ENCODE measurements at regions not wholly inside any gene's neighbourhood (a gene's known extent, or its start where the extent isn't known, plus 50 kb on each side); places are given as distances from the start of the nearest gene placed in this dataset.

DNA sequence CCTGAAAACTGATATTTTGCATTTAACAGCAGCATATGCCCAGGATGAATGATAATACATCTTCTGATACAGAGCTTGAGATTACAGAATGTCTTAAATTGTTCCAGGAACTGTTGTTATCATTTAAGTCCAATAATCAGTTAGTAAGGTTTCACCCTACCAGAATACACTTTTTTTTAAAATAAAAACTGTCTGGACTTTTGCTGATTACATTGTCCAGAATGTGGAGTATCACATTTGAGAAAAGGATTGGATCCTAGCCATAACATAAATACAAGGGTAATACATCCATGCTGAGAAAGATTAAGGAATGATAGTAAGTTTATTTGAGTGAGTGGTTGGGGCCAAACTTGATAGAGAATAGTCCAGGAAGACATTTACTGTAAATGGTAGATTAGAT is 71.0 kb downstream of the SEPTIN7 start:
- TF ChIP-seq JUN (IDR thresholded peaks at IDR 0.05), result no peak
- TF ChIP-seq, protein P1, sequence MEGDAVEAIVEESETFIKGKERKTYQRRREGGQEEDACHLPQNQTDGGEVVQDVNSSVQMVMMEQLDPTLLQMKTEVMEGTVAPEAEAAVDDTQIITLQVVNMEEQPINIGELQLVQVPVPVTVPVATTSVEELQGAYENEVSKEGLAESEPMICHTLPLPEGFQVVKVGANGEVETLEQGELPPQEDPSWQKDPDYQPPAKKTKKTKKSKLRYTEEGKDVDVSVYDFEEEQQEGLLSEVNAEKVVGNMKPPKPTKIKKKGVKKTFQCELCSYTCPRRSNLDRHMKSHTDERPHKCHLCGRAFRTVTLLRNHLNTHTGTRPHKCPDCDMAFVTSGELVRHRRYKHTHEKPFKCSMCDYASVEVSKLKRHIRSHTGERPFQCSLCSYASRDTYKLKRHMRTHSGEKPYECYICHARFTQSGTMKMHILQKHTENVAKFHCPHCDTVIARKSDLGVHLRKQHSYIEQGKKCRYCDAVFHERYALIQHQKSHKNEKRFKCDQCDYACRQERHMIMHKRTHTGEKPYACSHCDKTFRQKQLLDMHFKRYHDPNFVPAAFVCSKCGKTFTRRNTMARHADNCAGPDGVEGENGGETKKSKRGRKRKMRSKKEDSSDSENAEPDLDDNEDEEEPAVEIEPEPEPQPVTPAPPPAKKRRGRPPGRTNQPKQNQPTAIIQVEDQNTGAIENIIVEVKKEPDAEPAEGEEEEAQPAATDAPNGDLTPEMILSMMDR (IDR thresholded peaks at IDR 0.05), result no peak
- no peak for TF ChIP-seq HDAC2 (IDR thresholded peaks at IDR 0.05)
- TF ChIP-seq, protein P2, sequence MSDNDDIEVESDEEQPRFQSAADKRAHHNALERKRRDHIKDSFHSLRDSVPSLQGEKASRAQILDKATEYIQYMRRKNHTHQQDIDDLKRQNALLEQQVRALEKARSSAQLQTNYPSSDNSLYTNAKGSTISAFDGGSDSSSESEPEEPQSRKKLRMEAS (IDR thresholded peaks at IDR 0.05), result no peak
- no peak for TF ChIP-seq POLR2A (IDR thresholded peaks at IDR 0.05; ENCODE audit: low read length)
- no peak for TF ChIP-seq RFX5 (IDR thresholded peaks at IDR 0.05)
- no peak for TF ChIP-seq MAFK (IDR thresholded peaks at IDR 0.05; ENCODE audit: partially characterized antibody)
- no peak for TF ChIP-seq ZFP36 (IDR thresholded peaks at IDR 0.05; ENCODE audit: borderline replicate concordance, partially characterized antibody)
- no peak for TF ChIP-seq CEBPB (IDR thresholded peaks at IDR 0.05)
- TF ChIP-seq, protein P3, sequence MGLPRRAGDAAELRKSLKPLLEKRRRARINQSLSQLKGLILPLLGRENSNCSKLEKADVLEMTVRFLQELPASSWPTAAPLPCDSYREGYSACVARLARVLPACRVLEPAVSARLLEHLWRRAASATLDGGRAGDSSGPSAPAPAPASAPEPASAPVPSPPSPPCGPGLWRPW (IDR thresholded peaks at IDR 0.05), result no peak
- TF ChIP-seq, protein P4, sequence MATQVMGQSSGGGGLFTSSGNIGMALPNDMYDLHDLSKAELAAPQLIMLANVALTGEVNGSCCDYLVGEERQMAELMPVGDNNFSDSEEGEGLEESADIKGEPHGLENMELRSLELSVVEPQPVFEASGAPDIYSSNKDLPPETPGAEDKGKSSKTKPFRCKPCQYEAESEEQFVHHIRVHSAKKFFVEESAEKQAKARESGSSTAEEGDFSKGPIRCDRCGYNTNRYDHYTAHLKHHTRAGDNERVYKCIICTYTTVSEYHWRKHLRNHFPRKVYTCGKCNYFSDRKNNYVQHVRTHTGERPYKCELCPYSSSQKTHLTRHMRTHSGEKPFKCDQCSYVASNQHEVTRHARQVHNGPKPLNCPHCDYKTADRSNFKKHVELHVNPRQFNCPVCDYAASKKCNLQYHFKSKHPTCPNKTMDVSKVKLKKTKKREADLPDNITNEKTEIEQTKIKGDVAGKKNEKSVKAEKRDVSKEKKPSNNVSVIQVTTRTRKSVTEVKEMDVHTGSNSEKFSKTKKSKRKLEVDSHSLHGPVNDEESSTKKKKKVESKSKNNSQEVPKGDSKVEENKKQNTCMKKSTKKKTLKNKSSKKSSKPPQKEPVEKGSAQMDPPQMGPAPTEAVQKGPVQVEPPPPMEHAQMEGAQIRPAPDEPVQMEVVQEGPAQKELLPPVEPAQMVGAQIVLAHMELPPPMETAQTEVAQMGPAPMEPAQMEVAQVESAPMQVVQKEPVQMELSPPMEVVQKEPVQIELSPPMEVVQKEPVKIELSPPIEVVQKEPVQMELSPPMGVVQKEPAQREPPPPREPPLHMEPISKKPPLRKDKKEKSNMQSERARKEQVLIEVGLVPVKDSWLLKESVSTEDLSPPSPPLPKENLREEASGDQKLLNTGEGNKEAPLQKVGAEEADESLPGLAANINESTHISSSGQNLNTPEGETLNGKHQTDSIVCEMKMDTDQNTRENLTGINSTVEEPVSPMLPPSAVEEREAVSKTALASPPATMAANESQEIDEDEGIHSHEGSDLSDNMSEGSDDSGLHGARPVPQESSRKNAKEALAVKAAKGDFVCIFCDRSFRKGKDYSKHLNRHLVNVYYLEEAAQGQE (IDR thresholded peaks at IDR 0.05), result no peak
- no peak for TF ChIP-seq EP300 (IDR thresholded peaks at IDR 0.05)
